Prostate gland (tissue), 2 donors: ENCODE measurements at regions not wholly inside any gene's neighbourhood (a gene's known extent, or its start where the extent isn't known, plus 50 kb on each side); places are given as distances from the start of the nearest gene placed in this dataset.

Experiments
- POLR2A ChIP-seq: fragments of 450-650 bp; IDR thresholded peaks from one replicate; pipeline ENCODE4 v1.6.1; 2016; ENCODE audit warnings: antibody characterized with exemption, mild to moderate bottlenecking
- POLR2AphosphoS5 ChIP-seq: sonication (generic); formaldehyde crosslinking; IDR thresholded peaks from one replicate; pipeline ENCODE4 v1.6.1; 2017; ENCODE audit warnings: antibody characterized with exemption
- TF ChIP-seq, protein P1 (sequence below), 4 experiments: fragments of 200-600 bp in 2 of 4; fragments of 450-650 bp in 2 of 4; sonication (generic) in 2 of 4; IDR thresholded peaks; 1 replicate in 3 of 4; 2 replicates in 1 of 4; pipeline ENCODE4 v1.5.1; 2016 to 2019; ENCODE audit warnings: antibody characterized with exemption in 4 of 4, mild to moderate bottlenecking in 2 of 4, moderate library complexity in 2 of 4

DNA sequence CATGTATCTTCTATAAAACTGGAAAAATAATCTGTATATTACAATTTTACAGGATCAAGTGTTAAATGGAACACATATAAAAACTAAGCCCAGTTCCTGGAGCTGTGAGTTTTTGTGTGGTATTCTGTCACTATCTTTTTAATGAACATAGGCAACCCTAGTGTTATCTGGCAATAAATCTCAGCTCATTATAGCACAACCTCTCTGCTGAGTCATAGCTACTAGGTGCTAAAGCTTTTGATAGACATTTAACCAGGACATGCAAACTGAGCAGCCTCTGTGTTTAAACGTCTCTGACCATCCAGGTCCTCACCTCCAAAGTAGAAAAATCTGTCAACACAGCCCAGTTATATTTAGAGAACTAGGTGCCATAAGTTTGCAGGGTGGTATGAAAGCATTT, 91.0 kb upstream of the CARD18 start:
- TF ChIP-seq, protein P1, sequence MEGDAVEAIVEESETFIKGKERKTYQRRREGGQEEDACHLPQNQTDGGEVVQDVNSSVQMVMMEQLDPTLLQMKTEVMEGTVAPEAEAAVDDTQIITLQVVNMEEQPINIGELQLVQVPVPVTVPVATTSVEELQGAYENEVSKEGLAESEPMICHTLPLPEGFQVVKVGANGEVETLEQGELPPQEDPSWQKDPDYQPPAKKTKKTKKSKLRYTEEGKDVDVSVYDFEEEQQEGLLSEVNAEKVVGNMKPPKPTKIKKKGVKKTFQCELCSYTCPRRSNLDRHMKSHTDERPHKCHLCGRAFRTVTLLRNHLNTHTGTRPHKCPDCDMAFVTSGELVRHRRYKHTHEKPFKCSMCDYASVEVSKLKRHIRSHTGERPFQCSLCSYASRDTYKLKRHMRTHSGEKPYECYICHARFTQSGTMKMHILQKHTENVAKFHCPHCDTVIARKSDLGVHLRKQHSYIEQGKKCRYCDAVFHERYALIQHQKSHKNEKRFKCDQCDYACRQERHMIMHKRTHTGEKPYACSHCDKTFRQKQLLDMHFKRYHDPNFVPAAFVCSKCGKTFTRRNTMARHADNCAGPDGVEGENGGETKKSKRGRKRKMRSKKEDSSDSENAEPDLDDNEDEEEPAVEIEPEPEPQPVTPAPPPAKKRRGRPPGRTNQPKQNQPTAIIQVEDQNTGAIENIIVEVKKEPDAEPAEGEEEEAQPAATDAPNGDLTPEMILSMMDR (IDR thresholded peaks at IDR 0.05) = no peak
- TF ChIP-seq POLR2A = no peak
- no peak for TF ChIP-seq POLR2AphosphoS5
